Suppressor macrophage treated with lipopolysaccharide for 1 hour (primary cell): ENCODE measurements at regions not wholly inside any gene's neighbourhood (a gene's known extent, or its start where the extent isn't known, plus 50 kb on each side); places are given as distances from the start of the nearest gene placed in this dataset.

Experiments
- DNase-seq, 3 donors: peaks; one replicate each; pipeline ENCODE4 v3.0.0-alpha.2; 2020 to 2022

- DNase-seq = no peak
These were observed 69.9 kb downstream of the SERPINA3 start for GRCh38 chr14:94682061-94682516.

- peak; percentile 31 to 57 (median 55) for DNase-seq
These were observed 69.3 kb downstream of the SERPINA3 start for GRCh38 chr14:94681300-94682060.

GRCh38 chr14:94680862-94681288 is 68.7 kb downstream of the SERPINA3 start:
- no peak for DNase-seq

- DNase-seq = no peak
These were observed 68.0 kb downstream of the SERPINA3 start for GRCh38 chr14:94679937-94680861.

GRCh38 chr14:94679106-94679810 is 67.1 kb downstream of the SERPINA3 start:
- DNase-seq = no peak

GRCh38 chr14:94677747-94678146 is 65.6 kb downstream of the SERPINA3 start:
- no peak for DNase-seq

GRCh38 chr14:94677213-94677612 is 65.0 kb downstream of the SERPINA3 start:
- no peak for DNase-seq

GRCh38 chr14:94676495-94677185 is 64.4 kb downstream of the SERPINA3 start:
- DNase-seq = no peak

- DNase-seq = no peak
These were observed 62.8 kb downstream of the SERPINA3 start for GRCh38 chr14:94675036-94675435.

- DNase-seq = no peak
These were observed 61.6 kb downstream of the SERPINA3 start for GRCh38 chr14:94673781-94674231.
